ENCODE measurements at regions not wholly inside any gene's neighbourhood (a gene's known extent, or its start where the extent isn't known, plus 50 kb on each side); places are given as distances from the start of the nearest gene placed in this dataset.

GRCh38 chr10:107865691-107866090 lies 701.2 kb upstream of the SORCS1 start:
- no peak for DNase-seq (ENCODE audit: low spot score in 2 of 2)
- no peak for FAIRE-seq

DNA sequence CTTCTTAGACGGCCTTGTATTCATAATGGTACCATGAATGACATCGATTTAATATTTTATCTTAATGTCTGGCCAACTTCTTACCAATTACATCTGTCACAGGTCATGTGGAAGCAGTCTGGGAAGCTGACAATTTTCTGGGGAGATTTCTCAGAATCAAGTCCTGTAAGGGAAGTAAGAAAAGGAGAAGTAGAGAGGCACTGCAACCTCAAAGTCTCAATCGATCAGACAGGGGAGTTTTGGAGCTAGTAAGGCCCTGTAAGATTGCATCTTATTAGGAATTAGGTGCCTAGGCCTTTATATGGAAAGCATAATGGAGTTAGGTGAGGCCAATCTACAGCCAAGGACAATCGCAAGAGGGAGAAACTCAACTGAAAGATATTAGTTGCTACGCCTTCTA lies 694.6 kb upstream of the SORCS1 start:
- no peak for DNase-seq (ENCODE audit: low spot score in 2 of 2)
- no peak for FAIRE-seq

DNA sequence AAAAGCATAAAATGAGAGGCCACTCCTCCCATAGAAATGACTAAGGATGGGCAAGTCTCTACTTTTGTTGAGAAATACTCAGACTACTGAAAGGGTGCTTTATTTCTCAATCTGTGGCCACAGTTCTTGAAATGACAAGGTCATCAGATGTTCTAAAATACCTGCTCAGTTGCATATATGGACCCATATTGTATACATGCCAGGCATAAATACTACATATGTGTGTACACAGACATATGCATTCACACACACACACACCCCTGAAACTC lies 691.5 kb upstream of the SORCS1 start:
- DNase-seq (ENCODE audit: low spot score in 2 of 2) (no peak), FAIRE-seq (no peak)

GRCh38 chr10:107855301-107856046 lies 691.0 kb upstream of the SORCS1 start:
- no peak for FAIRE-seq
- DNase-seq (ENCODE audit: low spot score in 2 of 2), result no peak

GRCh38 chr10:107848726-107849360 lies 684.3 kb upstream of the SORCS1 start:
- FAIRE-seq (no peak), DNase-seq (ENCODE audit: low spot score in 2 of 2) (no peak)

- DNase-seq (ENCODE audit: low spot score in 2 of 2) (no peak), FAIRE-seq (no peak)
These were observed 683.1 kb upstream of the SORCS1 start for GRCh38 chr10:107847620-107848019.

DNA sequence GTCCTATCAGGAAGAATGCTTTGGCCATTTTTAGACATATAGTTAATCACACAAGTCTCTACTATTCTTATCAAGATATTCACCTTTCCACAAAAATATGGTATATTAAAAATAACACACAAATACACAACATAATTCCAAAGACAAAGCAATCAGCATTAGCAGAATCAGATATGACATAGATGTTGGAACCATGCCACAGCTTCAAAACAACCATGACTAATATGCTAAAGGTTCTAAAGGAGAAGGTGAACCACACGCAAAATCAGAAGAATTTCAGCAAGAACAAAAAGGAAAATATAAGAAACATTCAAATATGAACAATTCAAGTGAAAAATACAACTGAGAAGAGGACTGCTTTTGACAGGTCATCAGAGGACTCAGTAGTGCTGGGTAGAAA lies 670.2 kb upstream of the SORCS1 start:
- FAIRE-seq (no peak), DNase-seq (ENCODE audit: low spot score in 2 of 2) (no peak)

- FAIRE-seq (no peak), DNase-seq (ENCODE audit: low spot score in 2 of 2) (no peak)
These were observed 667.3 kb upstream of the SORCS1 start for GRCh38 chr10:107831772-107832171.

- DNase-seq (ENCODE audit: low spot score in 2 of 2), result no peak
- FAIRE-seq, result no peak
These were observed 664.7 kb upstream of the SORCS1 start for GRCh38 chr10:107829161-107829560.

DNA sequence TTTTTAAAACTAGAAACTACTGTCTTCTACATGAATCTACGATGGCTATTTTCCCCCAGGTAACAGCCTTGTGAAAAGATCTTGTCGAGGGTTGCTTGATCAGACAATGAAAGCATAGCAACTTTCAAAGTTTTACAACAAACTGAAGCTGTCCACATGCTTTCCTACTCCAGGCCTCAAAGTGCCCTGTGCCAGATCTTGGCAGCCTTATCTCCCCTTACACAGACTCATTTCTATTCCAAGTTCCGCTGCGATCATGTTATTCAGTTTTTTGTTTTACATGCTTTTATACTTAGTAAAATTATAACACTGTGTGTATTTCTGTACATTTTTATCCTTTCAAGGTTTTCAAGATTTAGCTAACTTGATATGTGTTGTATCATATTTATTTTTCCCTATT lies 661.7 kb upstream of the SORCS1 start:
- FAIRE-seq, result no peak
- DNase-seq (ENCODE audit: low spot score in 2 of 2), result no peak

DNA sequence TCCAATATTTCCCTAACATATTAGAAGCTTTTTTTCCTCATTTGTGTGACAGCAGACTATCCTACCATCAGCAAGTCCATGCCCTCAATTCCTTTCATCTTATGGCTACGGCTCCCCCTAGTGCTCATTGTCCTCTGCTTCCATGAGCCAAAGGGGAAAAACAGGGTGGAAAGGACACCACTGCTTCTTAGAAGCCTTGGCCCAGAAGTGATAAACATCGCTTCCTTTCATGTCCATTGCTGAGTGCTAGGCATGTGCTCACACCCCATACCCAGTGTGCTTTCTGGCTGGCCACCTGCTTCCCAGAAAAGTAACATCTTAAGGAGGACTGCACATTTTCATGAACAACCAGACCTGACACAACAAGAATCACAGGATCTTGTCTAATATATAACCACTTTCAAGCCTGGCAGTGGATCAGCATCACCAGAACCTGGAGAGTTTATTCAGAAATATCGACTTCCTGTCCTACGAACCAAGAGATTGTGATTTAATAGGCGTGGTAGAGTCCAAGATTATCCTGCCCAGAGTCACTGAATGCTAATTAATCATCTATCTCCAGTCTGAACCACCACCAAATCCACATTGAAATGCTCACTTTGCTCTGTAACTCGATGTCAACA lies 650.5 kb upstream of the SORCS1 start:
- peak in 1 of 2 donors; percentile 7 for DNase-seq (ENCODE audit: low spot score in 2 of 2)
- FAIRE-seq, result no peak

DNA sequence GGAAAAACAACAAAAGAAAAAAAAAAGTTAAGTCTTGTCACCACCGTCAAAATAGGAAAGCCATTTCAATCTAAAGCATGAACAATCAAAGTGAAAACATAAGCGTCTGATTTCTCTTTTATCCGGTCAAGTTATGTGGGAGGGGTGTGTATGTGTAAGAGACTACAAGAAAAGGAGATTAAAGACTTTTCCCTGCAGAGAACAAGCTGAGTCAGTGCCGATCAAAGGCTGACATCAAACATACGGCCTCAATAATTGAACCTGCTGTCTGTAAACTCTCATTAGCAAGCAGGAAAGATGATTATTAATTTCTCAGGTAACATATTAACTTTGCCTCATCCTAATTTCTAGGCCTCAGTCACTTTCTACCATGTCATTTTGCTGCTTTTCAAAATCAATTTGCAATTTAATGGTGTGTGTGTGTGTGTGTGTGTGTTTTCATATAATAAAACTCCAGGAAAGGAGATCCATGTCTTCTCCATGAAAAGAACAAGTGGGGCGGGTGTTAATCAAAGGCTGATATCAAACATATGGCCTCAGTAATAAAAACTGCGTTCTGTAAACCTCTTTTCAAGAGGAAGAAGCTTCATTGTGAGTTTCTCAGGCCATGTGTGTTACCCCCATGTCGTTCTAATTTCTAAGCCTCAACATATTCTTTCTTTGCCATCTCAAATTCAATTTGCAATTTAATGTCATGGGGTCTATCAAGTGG lies 649.1 kb upstream of the SORCS1 start:
- FAIRE-seq, result no peak
- DNase-seq (ENCODE audit: low spot score in 2 of 2), result no peak

DNA sequence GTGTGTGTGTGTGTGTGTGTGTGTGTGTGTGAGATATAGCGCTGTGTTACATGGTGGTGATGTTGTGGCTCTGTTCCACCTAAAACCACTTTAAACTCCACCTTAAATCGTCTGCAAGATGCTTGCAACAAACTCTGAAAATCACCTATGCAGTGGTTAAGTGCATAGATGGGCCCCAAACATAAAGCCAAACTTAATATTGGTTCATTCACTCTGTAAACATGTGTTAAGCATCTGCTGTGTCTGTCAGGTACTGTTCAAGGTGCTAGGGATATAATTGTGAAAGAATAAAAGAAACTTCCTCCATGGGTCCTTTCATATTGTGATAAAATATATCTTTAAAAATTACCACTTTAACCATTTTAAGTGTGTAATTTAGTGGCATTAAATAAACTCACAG lies 645.4 kb upstream of the SORCS1 start:
- DNase-seq (ENCODE audit: low spot score in 2 of 2), result no peak

GRCh38 chr10:107807836-107808235 lies 643.3 kb upstream of the SORCS1 start:
- no peak for FAIRE-seq
- no peak for DNase-seq (ENCODE audit: low spot score in 2 of 2)

More for the DNA sequence above, 645.4 kb upstream of the SORCS1 start:
- no peak for FAIRE-seq

GRCh38 chr10:107806026-107806425 lies 641.5 kb upstream of the SORCS1 start:
- DNase-seq (ENCODE audit: low spot score in 2 of 2) (no peak), FAIRE-seq (no peak)

- FAIRE-seq, result no peak
- DNase-seq (ENCODE audit: low spot score in 2 of 2), result no peak
These were observed 639.0 kb upstream of the SORCS1 start for GRCh38 chr10:107803546-107803945.

GRCh38 chr10:107800061-107800460 lies 635.6 kb upstream of the SORCS1 start:
- DNase-seq (ENCODE audit: low spot score in 2 of 2), result no peak
- FAIRE-seq, result no peak

GRCh38 chr10:107790271-107790670 lies 625.8 kb upstream of the SORCS1 start:
- FAIRE-seq (peak; percentile 53), DNase-seq (ENCODE audit: low spot score in 2 of 2) (no peak)

- DNase-seq (ENCODE audit: low spot score in 2 of 2) (no peak), FAIRE-seq (no peak)
These were observed 606.6 kb upstream of the SORCS1 start for GRCh38 chr10:107771066-107771465.

DNA sequence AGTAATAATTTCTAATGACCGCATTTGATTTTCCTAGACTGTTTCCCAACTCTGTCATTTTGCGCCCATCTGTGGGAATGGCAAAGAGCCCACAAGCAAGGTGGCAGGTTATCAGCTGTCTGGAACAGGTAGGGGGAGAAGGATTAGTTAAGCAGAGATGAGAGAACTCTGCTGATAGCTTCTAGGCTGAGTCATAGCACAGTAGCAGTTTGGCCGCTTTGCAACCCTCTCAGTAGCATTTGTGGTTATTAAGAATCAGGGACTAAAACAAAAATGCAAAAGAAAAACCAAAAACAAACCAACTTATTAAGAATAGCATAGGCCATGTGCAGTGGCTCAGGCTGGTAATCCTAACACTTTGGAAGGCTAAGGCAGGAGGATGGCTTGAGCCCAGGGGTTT lies 602.7 kb upstream of the SORCS1 start:
- DNase-seq (ENCODE audit: low spot score in 2 of 2) (no peak), FAIRE-seq (no peak)

GRCh38 chr10:107754814-107755213 lies 590.3 kb upstream of the SORCS1 start:
- FAIRE-seq (no peak), DNase-seq (ENCODE audit: low spot score in 2 of 2) (no peak)

GRCh38 chr10:107749235-107749634 lies 584.7 kb upstream of the SORCS1 start:
- FAIRE-seq, result no peak
- DNase-seq (ENCODE audit: low spot score in 2 of 2), result no peak

Data from frontal cortex (tissue), 3 donors.